Brain microvascular endothelial cell (primary cell): ENCODE measurements at regions not wholly inside any gene's neighbourhood (a gene's known extent, or its start where the extent isn't known, plus 50 kb on each side); places are given as distances from the start of the nearest gene placed in this dataset.

Source experiments
- DNase-seq: peaks from one replicate; pipeline ENCODE4 v3.0.0-alpha.2; 2020
- H3K27ac ChIP-seq: fragments of 250-450 bp; sonication (Bioruptor Pico); 2 replicates; pipeline ENCODE4 v1.5.1; 2020; ENCODE audit warnings: mild to moderate bottlenecking, moderate library complexity
- H3K27me3 ChIP-seq: fragments of 250-450 bp; sonication (Bioruptor Pico); replicated peaks from 2 replicates; pipeline ENCODE4 v1.5.1; 2020; ENCODE audit warnings: mild to moderate bottlenecking
- H3K36me3 ChIP-seq: fragments of 250-450 bp; sonication (Bioruptor Pico); replicated peaks from 2 replicates; pipeline ENCODE4 v1.5.1; 2020; ENCODE audit warnings: mild to moderate bottlenecking
- H3K4me3 ChIP-seq: 2 replicates; pipeline ENCODE4 v1.5.1; 2011; ENCODE audit warnings: low read depth, mild to moderate bottlenecking, control low read depth, low read length, moderate library complexity
- CTCF ChIP-seq: IDR thresholded peaks from 2 replicates; pipeline ENCODE4 v1.5.1; 2011; ENCODE audit warnings: low read depth, mild to moderate bottlenecking, moderate library complexity, low read length, control low read depth, inconsistent platforms; ENCODE audit errors: missing control alignments
- in situ Hi-C: cut with HindIII; loops from 2 replicates; pipeline ENCODE4 v1.10.0; 2017; ENCODE audit warnings: low sequenced_read_pairs, low pct_ligation_motif_present

GRCh38 chr4:177671845-177672244 is 229.6 kb upstream of the AGA start:
- no peak for TF ChIP-seq CTCF
- Histone ChIP-seq H3K36me3 (no peaks in the 10 kb centered on the region), H3K27me3 (no peaks in the 10 kb centered on the region), H3K4me3 (no peak overlapping the region), H3K27ac (no peak overlapping the region)
- in situ Hi-C loops = no loop called here
- no peak for DNase-seq

DNA sequence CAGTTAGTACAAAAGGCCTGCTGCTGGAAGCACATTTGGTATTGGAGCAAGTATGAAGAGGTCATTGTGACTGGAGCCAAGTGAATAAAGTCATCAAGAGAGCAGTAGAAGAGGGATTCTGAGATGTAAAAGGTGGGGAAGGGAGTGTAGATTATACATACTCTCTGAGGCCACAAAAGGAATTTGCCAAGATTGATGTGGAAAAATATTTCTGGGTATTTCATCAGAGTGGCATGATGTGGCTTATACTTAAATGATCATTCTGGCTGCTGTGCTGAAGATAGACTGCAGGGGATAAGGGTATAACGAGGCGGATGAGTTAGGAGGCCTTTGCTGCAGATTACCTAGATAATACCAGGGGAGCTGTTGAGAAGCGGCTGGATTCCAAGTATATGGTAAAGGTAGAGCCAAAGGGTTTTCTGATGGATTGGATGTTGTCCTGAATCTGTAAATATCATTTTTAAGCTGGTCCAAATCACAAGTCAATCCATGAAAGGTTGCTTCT is 231.8 kb upstream of the AGA start:
- Histone ChIP-seq H3K27me3 (no peaks in the 10 kb centered on the region), H3K36me3 (no peaks in the 10 kb centered on the region), H3K4me3 (no peak overlapping the region), H3K27ac (no peak overlapping the region)
- DNase-seq = no peak
- in situ Hi-C loops = no loop called here
- TF ChIP-seq CTCF = no peak

- H3K27ac ChIP-seq = no peak overlapping the region
- no peak for DNase-seq
- H3K27me3 ChIP-seq = no peaks in the 10 kb centered on the region
- no peaks in the 10 kb centered on the region for H3K36me3 ChIP-seq
- no peak for TF ChIP-seq CTCF
- in situ Hi-C loops = no loop called here
- no peak overlapping the region for H3K4me3 ChIP-seq
These were observed 238.1 kb upstream of the AGA start for GRCh38 chr4:177680308-177680707.

- H3K27me3 ChIP-seq = no peaks in the 10 kb centered on the region
- no peaks in the 10 kb centered on the region for H3K36me3 ChIP-seq
- no peak overlapping the region for H3K4me3 ChIP-seq
- DNase-seq = no peak
- no peak for TF ChIP-seq CTCF
- in situ Hi-C loops = no loop called here
- H3K27ac ChIP-seq = no peak overlapping the region
These were observed 239.7 kb upstream of the AGA start for GRCh38 chr4:177681902-177682301.

DNA sequence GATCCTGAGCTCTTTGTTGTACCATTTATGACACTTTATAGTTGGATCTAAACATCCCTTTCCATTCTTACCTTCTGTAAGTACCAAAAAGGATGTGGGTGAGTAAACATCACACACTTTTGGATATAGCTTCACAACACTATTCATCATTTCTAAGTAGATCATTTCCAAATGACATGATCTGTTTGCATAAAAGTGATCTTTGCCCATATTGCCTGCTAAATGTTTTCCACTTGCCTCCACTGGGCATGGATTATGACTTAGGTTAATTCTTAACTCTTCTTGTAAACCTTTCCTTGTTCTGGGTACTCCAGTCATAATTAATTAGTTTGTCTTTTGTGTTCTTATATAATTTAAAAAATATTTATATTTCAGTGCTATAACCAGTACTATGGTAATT is 244.9 kb upstream of the AGA start:
- H3K36me3 ChIP-seq = no peaks in the 10 kb centered on the region
- TF ChIP-seq CTCF = no peak
- H3K27me3 ChIP-seq = no peaks in the 10 kb centered on the region
- no peak overlapping the region for H3K27ac ChIP-seq
- no peak for DNase-seq
- no peak overlapping the region for H3K4me3 ChIP-seq
- in situ Hi-C loops = no loop called here

GRCh38 chr4:177692907-177693306 is 250.7 kb upstream of the AGA start:
- DNase-seq = no peak
- Histone ChIP-seq H3K36me3 (no peaks in the 10 kb centered on the region), H3K4me3 (no peak overlapping the region), H3K27ac (no peak overlapping the region), H3K27me3 (no peaks in the 10 kb centered on the region)
- no peak for TF ChIP-seq CTCF
- in situ Hi-C loops = no loop called here
